Stimulated activated CD4-positive, alpha-beta T cell treated with anti-CD3 and anti-CD28 coated beads, Interleukin-2, amount 100 ng/mL, for 24 hours (primary cell): ENCODE measurements at regions not wholly inside any gene's neighbourhood (a gene's known extent, or its start where the extent isn't known, plus 50 kb on each side); places are given as distances from the start of the nearest gene placed in this dataset.

Experiments
- DNase-seq, 2 donors: peaks; one replicate each; pipeline ENCODE4 v3.0.0-alpha.2; 2020

DNA sequence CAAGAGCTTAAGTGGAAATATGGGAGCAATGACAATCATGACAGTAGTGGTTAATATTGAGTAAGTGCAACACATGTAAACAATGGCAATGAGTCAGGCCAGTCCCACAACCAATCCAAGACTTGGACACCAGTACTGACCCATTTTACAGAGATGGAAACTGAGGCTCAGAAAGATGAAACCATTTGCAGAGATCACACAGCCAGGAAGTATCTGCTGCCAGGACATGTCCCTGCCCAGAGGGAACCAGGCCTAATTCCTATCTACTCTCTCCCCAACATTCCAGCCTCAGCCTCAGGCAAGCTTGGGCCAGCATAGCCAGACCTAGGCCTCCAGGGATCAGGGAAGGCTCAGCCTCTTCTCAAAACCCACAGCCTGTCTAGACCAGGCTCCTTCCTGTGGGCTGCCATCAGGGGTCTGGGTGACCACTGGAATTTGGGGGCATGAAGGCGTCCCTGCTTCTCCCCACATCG is 395.1 kb downstream of the MN1 start:
- DNase-seq: no peak

DNA sequence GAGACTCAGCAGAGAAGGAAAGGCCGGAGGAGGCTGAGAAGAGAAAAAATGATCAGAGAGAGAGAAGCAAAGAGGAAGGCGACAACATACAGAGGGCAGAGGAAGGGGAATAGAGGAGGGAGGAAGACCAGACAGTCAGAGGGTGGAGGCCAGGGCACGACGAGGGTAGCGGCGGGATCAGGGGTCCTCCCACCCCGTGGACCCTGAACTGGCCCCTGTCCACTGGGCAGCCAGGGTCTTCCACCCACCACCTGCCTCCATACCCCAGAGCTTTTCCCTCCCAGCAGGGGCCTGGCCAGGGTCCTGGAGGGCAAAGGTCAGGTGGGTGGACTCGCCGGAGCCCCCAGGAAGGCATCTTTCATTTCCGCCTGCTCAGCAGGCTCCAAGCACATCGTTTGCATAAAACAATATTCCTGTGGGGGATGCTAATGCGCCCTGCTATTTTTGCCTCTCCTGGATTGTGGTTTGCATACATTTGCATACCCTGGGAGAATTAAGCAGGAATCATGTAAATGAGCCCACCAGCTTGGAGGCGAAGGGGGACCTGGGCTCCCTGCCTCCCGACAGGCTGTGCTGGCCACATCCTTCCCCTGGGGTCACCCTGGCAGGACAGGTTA is 394.1 kb downstream of the MN1 start:
- DNase-seq: no peak

DNA sequence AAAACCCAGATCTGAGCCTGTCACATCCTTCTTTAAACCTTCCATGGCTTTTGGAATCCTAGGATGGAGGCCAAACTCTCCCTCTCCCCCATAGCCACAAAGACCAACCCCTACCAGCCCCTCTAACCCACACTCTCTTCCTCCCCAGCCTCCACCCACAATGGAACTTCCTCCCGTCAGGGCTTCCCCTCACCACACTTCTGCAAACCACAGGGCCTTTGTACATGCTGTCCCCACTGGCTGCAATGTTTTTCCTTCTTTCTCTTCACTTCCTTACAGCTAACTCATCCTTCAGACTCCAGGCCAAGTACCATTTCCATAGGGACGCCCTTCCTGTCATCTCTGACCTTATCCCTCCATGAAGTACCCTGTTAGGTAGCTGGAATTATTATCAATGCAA is 393.5 kb downstream of the MN1 start:
- no peak for DNase-seq

DNA sequence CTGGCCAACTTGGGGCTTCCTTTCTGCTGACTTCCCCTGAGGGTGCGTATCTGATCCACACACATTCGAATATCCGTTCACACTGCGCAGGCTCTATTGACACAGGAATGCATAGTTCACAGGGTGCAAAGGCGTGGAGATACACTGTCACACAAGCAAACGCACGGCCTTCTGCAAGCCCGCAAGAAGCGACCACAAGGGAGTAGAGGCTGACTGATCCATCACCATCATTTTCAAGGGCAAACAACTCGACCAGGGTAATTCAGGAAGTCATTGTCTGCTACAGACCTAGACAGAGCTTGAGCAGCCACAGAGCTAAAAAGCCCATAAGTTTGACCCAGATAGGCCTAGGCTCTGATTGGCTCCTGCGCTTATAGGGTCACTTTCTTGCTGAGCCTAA is 392.3 kb downstream of the MN1 start:
- DNase-seq: no peak

DNA sequence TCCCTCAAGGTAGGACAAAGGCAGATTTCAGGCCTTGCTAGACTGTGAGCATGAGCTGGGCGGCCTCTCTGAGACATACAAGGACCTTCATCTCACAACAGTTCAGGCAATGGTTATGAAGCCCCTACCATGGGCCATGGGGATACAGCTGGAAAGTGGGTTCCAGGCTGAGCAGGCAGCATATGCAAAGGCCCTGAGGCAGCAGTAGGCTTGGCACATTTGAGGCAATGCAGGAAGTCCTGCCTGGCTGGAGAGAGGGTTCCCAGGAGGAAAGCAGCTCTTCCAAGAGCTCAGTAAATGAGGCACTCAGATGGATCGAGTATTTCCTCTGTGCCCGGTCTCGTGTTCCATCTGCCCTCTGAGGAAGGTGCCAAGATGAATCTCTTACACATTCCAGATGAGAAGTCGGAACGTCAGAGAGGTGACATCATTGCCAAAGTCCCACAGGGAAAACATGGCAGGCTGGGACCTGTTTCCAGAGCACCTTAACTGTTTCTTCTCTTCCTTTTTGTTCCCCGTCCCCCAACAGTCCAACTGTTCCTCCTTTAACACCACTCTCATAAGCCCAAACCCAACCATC is 388.6 kb downstream of the MN1 start:
- no peak for DNase-seq

GRCh38 chr22:27413702-27414101 is 387.9 kb downstream of the MN1 start:
- DNase-seq: no peak

- no peak for DNase-seq
Measured at GRCh38 chr22:27416511-27417420, 384.8 kb downstream of the MN1 start.

DNA sequence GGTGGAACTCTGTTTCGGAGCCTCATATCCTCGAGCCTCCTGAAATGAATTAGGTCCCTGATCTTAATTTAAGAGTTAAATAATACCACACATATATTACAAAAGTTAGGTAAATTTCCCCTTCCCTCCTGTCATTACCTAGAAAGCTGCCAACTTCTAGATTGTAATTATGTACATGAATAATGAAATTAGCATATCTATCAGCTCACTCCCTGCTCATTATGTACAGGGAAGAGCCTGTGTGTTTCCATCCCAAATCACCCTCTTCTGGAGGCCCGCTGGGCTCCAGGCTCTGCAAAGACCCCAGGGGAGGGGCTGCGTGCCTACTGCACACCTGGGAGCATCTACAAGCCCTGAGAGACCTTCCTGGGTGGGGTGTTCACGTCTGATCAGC is 384.1 kb downstream of the MN1 start:
- no peak for DNase-seq

DNA sequence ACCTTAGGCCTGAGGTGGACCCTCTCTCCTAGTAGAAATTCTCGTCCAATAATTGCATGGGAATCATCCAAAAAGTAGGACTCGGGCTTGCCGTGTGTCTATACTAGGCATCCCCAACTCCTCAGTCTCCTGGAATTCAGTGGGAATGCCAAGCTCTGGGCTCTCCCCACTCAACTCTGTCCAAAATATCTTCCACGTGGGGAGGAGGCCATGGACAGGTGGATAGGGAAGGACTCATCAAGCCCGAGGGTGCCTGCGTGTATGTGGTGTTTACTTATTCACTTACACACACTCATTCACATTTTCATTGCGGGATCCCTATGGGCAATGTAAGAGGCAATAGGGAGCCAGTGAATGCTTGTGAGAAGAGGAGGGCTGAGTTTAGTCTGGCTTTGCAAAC is 383.3 kb downstream of the MN1 start:
- DNase-seq: no peak

GRCh38 chr22:27419473-27419872 is 382.1 kb downstream of the MN1 start:
- no peak for DNase-seq

- no peak for DNase-seq
Measured at GRCh38 chr22:27420195-27420816, 381.2 kb downstream of the MN1 start.

DNA sequence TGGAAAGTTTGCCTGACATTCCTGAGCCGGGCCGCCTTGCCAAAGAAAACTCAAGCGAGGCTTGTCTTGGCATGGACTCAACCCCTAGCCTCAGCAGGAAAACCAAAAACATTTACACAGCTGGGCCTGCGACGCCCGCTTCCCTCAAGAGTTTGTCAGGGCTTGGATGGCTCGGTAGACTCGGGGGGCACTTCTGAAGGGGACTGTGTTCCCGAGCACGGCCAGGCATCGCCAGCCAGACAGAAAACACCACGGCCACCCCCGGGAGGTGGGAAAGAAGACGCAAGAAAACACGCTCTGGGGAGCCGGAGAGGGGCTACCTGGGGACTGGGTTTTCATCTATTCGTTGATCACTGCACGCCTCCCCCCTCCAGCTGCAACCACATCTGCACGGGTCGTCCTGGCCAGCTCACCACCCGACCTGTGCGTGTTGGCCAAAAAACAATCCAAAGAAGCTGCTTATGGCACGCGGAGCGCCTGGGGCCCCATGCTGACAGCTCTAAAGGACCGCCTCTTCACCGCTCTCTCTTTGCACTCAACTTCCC is 380.7 kb downstream of the MN1 start:
- DNase-seq: no peak

DNA sequence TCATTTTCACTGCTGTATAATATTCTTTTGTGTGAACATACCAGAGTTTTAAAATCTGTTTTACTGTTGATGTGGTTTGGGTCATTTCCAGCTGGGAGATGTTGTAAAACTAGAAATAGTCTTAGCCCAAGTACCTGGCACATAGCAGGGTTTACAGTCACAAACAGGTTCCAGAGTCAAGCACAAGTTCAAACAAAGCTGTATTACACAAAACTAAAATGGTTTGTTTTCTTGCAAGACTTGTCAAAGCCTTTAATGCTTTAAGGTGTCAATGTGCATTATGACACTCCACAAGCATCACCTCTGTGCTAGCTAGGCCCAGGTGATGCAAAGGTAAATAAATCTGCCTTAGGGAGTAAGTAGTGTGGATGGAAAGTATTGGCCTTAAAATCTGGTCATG is 379.1 kb downstream of the MN1 start:
- no peak for DNase-seq

GRCh38 chr22:27424319-27424718 is 377.2 kb downstream of the MN1 start:
- no peak for DNase-seq

- no peak for DNase-seq
Measured at GRCh38 chr22:27429476-27429875, 372.1 kb downstream of the MN1 start.

DNA sequence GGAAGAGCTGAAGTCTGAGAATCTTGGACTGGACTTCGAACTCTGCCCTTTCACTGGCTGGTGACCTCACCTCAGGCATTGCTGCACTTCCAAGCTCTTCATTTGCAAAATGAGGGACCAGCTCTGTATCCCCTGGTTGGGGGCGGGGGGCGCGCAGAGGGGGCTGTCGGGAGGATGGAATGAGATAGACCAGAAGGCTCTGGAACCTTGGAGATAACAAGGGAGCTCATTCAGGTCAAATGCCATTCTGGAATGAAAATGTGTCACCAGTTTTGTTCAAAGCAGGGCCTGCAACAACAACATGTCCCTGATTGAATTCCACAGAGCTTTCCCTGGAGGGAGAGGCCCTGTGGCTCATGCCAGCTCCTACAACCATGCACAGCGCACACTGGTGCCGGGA is 370.5 kb downstream of the MN1 start:
- DNase-seq: no peak

DNA sequence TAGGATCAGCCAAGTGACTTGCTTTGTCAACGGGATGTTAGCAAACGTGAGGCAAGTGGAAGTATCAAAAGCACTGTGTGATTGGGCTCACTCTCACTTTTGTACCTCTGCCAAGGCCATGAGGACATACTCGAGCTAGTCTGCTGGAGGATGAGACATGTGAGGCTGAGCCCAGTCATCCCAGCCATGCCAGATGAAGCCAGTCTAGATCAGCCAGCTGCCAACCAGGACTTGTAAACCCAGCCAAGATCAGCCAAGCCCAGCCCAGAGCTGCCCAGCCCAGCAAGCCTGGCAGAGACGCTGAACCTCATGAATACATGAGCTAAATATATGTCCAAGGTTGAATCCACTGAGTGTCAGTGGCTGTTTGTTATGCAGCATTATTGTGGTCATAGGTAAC is 369.7 kb downstream of the MN1 start:
- no peak for DNase-seq

DNA sequence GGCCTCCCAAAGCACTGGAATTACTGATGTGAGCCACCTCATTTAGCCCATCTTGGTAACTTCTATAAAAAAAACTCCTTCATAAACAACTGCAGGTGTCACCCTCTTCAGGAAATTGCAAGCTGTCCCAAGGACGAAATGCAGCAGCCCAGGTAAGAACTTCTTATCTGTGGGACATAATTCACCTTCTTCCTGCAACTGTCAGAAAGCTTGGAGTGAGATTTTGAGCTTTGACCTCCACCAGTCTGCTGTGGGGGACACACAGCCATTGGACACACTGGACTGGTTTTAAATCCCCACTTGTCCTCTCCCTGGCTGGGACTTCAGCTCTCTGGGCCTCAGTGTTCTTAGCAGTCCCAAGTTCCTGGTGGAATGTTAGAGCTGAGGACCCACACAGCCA is 368.5 kb downstream of the MN1 start:
- no peak for DNase-seq

DNA sequence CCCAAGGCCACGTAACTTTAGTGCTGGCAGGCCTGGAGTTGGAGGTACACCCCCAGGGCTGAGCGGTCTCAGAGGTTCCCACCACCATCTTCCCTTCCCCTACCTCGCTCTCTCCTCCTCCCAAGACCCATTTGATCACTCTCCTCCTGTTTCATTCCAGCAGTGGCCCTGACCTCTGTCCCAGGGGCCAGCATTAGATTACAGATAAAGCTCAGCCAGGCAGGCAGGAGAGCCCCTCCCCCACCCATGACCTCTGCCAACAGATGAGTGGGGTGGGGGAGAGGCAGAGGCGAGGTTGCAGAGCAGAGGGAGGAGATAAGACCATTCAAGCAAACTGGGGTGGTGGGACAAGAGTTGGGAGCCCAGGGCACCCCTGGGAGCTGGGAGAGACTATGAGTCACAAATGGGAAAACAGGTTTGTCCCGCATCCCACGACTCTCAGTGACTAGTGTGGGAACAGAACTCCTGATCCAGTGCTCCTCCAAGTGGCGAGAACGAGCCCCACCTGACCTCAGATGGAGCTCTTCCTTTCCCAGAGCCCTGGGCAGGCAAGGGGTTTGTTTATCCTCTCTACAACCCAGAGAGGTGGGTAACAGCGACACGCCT is 367.9 kb downstream of the MN1 start:
- no peak for DNase-seq

DNA sequence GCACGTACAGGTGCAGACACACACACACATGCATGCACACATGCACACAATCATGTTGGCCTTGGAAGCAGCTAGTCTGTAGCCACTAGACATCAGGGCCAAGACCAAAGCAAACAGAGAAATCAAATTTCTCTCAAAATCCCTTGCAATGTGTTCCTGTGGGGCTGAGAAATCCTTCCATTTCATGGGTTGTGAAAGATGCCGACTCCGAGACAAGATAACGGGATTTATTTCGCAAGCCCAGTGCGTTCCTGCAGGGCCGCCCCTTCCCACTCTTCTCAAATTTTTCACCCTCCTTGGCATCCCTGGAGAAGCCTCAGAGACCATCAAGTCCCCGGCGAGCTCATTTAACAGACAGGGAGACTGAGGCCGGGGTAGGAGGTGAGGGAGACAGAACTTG is 366.7 kb downstream of the MN1 start:
- DNase-seq: no peak

DNA sequence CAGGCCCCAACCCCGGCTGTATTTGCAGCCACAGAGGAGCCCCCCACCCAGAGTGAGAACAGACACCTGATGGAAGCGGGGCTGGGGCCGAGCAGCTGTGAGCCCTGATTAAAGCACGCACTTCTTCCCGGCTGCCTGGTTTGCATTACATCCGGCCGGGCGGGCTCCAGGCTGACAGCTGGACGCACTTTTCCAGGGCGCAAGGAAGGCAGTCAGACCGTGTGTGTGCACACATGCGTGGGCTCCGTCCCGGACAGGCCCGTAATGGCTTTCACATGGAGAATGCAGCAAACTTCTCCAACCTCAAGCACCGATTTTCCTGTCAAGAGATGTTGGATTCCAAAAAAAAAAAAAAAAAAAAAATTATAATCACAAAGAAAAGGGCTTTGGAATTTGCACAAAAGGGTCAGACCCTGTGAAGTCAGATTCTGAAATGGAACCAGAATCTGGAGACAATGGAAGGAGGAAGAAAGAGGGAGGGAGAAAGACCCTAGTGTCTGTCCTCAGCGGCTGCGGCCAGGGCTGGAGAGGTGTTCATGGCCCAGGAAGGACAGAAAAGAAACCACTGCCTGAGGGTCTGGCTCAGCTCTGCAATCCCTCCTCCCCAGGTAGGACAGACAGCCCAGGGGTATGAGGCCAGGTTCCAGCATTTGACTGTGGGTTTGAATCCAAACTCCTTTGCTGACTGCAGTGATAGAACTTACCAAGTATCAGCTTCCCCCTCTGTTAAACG is 365.5 kb downstream of the MN1 start:
- DNase-seq: no peak

- no peak for DNase-seq
Measured at GRCh38 chr22:27436591-27436990, 365.0 kb downstream of the MN1 start.
